HG03135 (cell line): ENCODE measurements at regions not wholly inside any gene's neighbourhood (a gene's known extent, or its start where the extent isn't known, plus 50 kb on each side); places are given as distances from the start of the nearest gene placed in this dataset.
"Not testable (repeated sequence)": the region's sequence is repeated elsewhere in the genome, so short reads cannot be mapped to it uniquely, and the experiment has no call there.

Experiments
- ATAC-seq: cut with Tn5 transposase; IDR thresholded peaks from one replicate; pipeline ENCODE4 v1.9.1; 2021; ENCODE audit warnings: mild to moderate bottlenecking, moderate library complexity; ENCODE audit not compliant: unreplicated experiment

- no peak for ATAC-seq
Observed at GRCh38 chr9:29625292-29625731, 2052.0 kb upstream of the C9orf72 start.

DNA sequence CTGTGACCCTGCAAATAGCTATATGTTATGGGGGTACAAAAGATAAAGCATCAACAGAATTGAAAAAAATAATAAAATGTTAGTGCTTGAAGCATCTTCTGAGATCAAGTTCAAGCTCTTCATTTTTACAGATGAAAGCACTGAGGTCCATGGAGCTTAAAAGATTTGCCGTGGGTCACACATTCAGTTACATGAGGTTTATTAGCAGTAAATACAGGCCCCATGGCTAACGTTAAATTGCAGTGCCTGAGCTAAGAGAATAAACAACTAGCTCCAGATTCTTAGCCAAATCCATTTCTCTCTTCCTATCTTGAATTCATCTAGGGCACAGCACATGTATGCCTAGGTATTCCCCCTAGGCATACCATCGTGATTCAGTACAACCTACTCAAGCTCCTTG lies 2052.7 kb upstream of the C9orf72 start:
- ATAC-seq, result no peak

DNA sequence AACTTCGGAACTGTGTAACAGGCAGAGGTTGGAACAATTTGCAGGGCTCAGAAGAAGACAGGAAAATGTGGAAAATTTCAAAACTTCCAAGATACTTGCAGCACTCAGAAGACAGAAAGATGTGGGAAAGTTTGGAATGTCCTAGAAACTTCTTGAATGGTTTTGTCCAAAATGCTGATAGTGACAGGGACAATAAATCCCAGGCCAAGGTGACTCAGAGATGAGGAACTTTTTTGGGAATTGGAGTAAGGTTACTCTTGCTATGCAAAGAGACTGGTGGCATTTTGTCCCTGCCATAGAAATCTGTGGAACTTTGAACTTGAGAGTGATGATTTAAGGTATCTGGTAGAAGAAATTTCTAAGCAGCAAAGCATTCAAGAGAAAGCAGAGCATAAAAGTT lies 2055.6 kb upstream of the C9orf72 start:
- ATAC-seq, result not testable (repeated sequence)

GRCh38 chr9:29637471-29638237 lies 2064.4 kb upstream of the C9orf72 start:
- no peak for ATAC-seq

- no peak for ATAC-seq
Observed at GRCh38 chr9:29640507-29640906, 2067.2 kb upstream of the C9orf72 start.

DNA sequence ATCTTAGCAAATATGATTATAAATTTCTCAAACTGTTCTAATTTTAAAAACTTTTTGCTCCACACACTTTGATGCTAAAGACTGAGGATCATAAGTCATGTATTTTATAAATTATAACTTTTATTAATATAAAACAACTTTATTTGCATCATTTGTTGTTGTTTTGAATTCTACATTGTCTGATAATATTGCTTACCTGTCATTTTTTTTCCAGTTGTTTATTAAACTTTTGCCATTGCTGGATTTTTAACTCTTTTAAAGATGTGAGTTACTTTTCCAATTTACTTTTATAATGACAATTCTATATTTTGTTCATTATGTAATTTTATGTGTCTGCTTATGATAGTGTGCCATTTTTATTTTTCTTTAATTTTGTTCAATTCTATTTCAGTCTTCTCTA lies 2071.2 kb upstream of the C9orf72 start:
- ATAC-seq, result no peak

GRCh38 chr9:29647451-29647850 lies 2074.2 kb upstream of the C9orf72 start:
- ATAC-seq, result no peak

GRCh38 chr9:29648132-29648531 lies 2074.9 kb upstream of the C9orf72 start:
- ATAC-seq, result no peak

GRCh38 chr9:29648601-29649000 lies 2075.3 kb upstream of the C9orf72 start:
- ATAC-seq, result no peak

DNA sequence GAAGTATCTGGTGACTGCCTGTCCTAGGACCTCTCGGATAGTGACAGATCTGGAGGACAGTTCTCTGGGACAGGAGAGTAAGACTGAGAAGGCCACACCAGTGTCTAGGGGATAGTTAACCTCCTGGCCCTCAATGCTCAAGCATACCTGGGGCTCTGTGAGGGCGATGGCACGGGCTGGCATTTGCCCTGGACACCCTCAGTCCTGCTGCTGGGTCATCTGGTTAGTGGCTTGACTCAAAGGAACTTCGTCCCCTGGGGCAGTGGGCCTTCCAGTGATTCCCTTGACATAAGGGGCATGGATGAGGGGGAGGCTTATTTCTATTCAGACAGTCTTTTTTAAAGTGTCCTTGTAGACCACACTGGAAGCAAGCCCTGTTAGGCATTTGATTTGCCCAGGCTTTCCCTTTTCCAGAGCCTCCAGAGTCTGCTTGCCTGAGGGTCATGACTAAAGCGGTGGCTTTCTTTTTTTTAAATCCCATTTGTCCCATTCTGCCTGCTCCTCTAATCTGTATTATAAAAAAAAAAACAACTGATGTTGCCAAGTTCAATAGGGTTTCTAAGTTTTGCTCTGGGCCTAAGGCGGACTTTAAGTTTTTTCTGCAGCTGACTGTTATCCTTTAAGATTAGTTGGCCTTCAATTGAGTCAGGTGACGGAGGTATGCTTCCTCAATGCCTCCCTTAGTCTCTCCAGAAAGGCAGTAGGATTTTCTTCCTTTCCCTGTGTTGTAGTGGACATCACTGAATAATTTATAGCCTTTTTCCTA lies 2083.5 kb upstream of the C9orf72 start:
- ATAC-seq, result no peak

GRCh38 chr9:29657821-29658220 lies 2084.5 kb upstream of the C9orf72 start:
- no peak for ATAC-seq

GRCh38 chr9:29659014-29659413 lies 2085.7 kb upstream of the C9orf72 start:
- ATAC-seq, result no peak

- no peak for ATAC-seq
Observed at GRCh38 chr9:29659736-29660135, 2086.5 kb upstream of the C9orf72 start.

- no peak for ATAC-seq
Observed at GRCh38 chr9:29668732-29669131, 2095.5 kb upstream of the C9orf72 start.

DNA sequence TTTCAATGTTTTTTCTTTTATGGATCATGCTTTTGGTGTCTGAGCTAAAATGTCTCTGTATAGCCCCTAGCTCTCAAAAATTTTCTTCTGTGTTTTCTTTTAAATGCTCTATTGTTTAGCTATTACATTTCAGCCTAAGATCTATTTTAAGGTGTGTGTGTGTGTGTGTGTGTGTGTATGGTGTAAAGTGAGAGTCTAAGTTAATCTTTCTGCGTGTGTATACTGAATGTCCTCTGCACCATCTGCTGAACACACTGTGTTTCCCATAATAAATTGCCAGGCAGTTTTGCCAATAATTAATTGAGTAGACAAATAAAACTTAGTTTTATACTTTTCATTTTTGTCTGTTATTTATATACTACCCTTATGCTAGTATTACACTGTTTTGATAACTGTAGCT lies 2096.3 kb upstream of the C9orf72 start:
- ATAC-seq, result no peak

GRCh38 chr9:29685531-29685930 lies 2112.2 kb upstream of the C9orf72 start:
- ATAC-seq, result no peak

GRCh38 chr9:29691145-29691544 lies 2117.9 kb upstream of the C9orf72 start:
- no peak for ATAC-seq

DNA sequence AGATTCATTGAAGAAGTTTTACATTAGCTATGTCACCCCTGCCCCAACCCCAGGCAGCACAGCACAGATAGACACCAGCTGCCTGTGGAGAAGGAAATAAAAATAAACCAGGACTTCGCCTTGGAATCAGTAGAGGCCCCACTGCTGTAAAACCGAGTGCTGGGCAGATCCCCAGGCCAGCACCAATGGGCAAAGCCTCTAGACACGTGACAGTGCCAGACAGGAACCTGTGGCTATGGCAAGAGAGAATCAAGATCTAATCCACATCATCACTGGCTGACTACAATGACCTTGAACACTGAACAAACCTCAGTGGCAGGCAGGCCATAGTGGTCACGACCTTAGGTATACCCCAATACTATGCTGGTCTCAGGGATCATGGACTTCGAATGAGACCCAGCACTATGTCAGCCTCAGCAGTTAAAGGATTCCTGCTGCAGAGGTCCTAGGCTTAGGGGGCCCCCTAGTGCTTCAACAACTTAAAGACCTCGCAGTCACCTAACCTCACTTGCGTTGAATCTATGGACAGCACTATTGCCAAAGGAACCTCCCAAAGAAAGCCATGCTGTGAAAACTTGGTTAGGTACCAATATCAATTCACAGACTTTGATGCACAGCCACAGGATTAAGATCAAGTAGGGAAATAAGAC lies 2118.6 kb upstream of the C9orf72 start:
- no peak for ATAC-seq

GRCh38 chr9:29697011-29697410 lies 2123.7 kb upstream of the C9orf72 start:
- no peak for ATAC-seq

- ATAC-seq, result no peak
Observed at GRCh38 chr9:29701559-29701958, 2128.3 kb upstream of the C9orf72 start.

DNA sequence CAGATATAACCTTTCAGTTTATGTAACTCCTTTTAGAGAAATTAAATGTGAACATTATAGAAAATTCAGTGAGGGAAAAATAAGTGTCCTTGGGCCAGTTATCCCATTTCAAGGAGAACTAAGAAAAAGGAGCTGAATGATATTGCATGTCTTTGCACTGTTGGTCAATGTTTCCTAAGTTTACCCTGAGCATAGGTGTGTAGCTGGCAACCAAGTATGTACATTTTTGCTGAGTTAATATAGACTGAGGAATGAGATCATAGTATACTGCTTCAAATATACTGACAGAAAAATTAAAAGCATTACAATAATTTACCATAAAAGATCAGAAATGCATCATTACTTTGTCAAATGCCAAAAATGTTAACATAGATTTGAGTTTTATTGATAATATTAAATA lies 2128.7 kb upstream of the C9orf72 start:
- no peak for ATAC-seq

- ATAC-seq, result no peak
Observed at GRCh38 chr9:29714860-29715259, 2141.6 kb upstream of the C9orf72 start.
